B cell (primary cell): ENCODE measurements at regions not wholly inside any gene's neighbourhood (a gene's known extent, or its start where the extent isn't known, plus 50 kb on each side); places are given as distances from the start of the nearest gene placed in this dataset.
"Not testable (repeated sequence)": the region's sequence is repeated elsewhere in the genome, so short reads cannot be mapped to it uniquely, and the experiment has no call there.

Experiments used
- ATAC-seq: fragments of 200-7000 bp; cut with Tn5 transposase; one replicate; pipeline ENCODE4 v1.10.0; 2021; ENCODE audit warnings: low read depth, mild to moderate bottlenecking, moderate number of reproducible peaks, moderate library complexity
- CTCF ChIA-PET: fragments of 350-600 bp; sonication (Branson Sonifier 250); formaldehyde crosslinking; loops from one replicate; lab custom pipeline; 2021; ENCODE audit warnings: antibody characterized with exemption, inconsistent platforms; lab: Charles Lee
- POLR2A ChIA-PET: fragments of 350-600 bp; sonication (Branson Sonifier 250); formaldehyde crosslinking; loops from one replicate; lab custom pipeline; 2021; ENCODE audit warnings: antibody characterized with exemption; lab: Charles Lee
- DNase-seq: peaks from one replicate; pipeline ENCODE4 v3.0.0; 2013
- H2AFZ ChIP-seq: 2 replicates; pipeline ENCODE4 v1.6.1; 2012; ENCODE audit warnings: mild to moderate bottlenecking, low read depth, low read length; ENCODE audit not compliant: insufficient read depth, poor library complexity, severe bottlenecking
- H3K27ac ChIP-seq, 2 donors: 1 replicate in 1 of 2; 2 replicates in 1 of 2; pipeline ENCODE4 v1.5.1; 2012 to 2013; ENCODE audit warnings: low read length in 2 of 2, mild to moderate bottlenecking in 2 of 2, moderate library complexity in 1 of 2
- H3K27me3 ChIP-seq, 4 experiments: fragments of 200-600 bp in 1 of 4; sonication (generic) in 1 of 4; replicated peaks in 1 of 4; 1 replicate in 2 of 4; 2 replicates in 2 of 4; pipeline versions ENCODE4 v1.6.1 to v1.7.0; 2013 to 2016; ENCODE audit warnings: low read length in 3 of 4, mild to moderate bottlenecking in 2 of 4, mixed read lengths in 1 of 4, moderate library complexity in 1 of 4; ENCODE audit not compliant: insufficient read depth in 4 of 4, control insufficient read depth in 3 of 4; ENCODE audit errors: control extremely low read depth in 1 of 4
- H3K36me3 ChIP-seq, 2 experiments: replicated peaks in 1 of 2; 1 replicate in 1 of 2; 2 replicates in 1 of 2; pipeline versions ENCODE4 v1.6.1 to v1.7.1; 2013; ENCODE audit warnings: low read length in 1 of 2; ENCODE audit not compliant: insufficient read depth in 2 of 2, control insufficient read depth in 1 of 2; ENCODE audit errors: control extremely low read depth in 1 of 2, extremely low read depth in 1 of 2
- H3K4me1 ChIP-seq, 2 donors: fragments of 200-600 bp in 1 of 2; sonication (generic) in 1 of 2; 1 replicate in 1 of 2; 2 replicates in 1 of 2; pipeline versions ENCODE4 v1.5.1 to v1.6.1; 2013 to 2017; ENCODE audit warnings: low read length in 2 of 2; ENCODE audit not compliant: control insufficient read depth in 2 of 2, insufficient read depth in 2 of 2
- H3K4me2 ChIP-seq: replicated peaks from 2 replicates; pipeline ENCODE3; 2012; ENCODE audit warnings: mild to moderate bottlenecking, low read depth, low read length; ENCODE audit not compliant: poor library complexity, severe bottlenecking
- H3K4me3 ChIP-seq, 5 experiments: fragments of 200-600 bp in 1 of 5; sonication (generic) in 1 of 5; 1 replicate in 3 of 5; 2 replicates in 2 of 5; pipeline versions ENCODE4 v1.5.1 to v1.7.0; 2011 to 2016; ENCODE audit warnings: low read length in 4 of 5, mild to moderate bottlenecking in 4 of 5, low read depth in 2 of 5, control low read depth in 1 of 5, moderate library complexity in 1 of 5; ENCODE audit not compliant: insufficient read depth in 1 of 5; ENCODE audit errors: control extremely low read depth in 1 of 5, extremely low read depth in 1 of 5
- H3K79me2 ChIP-seq: fragments of 200-600 bp; sonication (generic); one replicate; pipeline ENCODE4 v1.6.0; 2016; ENCODE audit warnings: low read length; ENCODE audit not compliant: control insufficient read depth, insufficient read depth
- H3K9ac ChIP-seq: fragments of 200-600 bp; sonication (generic); 2 replicates; pipeline ENCODE4 v1.6.1; 2017; ENCODE audit warnings: mild to moderate bottlenecking, low read length, moderate library complexity
- H3K9me3 ChIP-seq, 3 donors: one replicate each; pipeline versions ENCODE4 v1.6.1 to v1.7.1; 2013; ENCODE audit warnings: low read length in 2 of 3; ENCODE audit not compliant: control insufficient read depth in 2 of 3, insufficient read depth in 1 of 3; ENCODE audit errors: control extremely low read depth in 1 of 3
- H4K20me1 ChIP-seq: 2 replicates; pipeline ENCODE4 v1.6.0; 2012; ENCODE audit warnings: mild to moderate bottlenecking, low read length; ENCODE audit not compliant: insufficient read depth, control insufficient read depth, poor library complexity, severe bottlenecking
- H3K27ac Mint-ChIP-seq: one replicate; pipeline ENCODE4 v1.8.0; 2021; ENCODE audit warnings: mixed read lengths
- H3K27me3 Mint-ChIP-seq: one replicate; pipeline ENCODE4 v1.8.0; 2021; ENCODE audit warnings: mixed read lengths
- H3K4me1 Mint-ChIP-seq: one replicate; pipeline ENCODE4 v1.8.0; 2021; ENCODE audit warnings: mixed read lengths
- H3K4me3 Mint-ChIP-seq: one replicate; pipeline ENCODE4 v1.8.0; 2021; ENCODE audit warnings: mixed read lengths
- H3K9me3 Mint-ChIP-seq: one replicate; pipeline ENCODE4 v1.8.0; 2022; ENCODE audit warnings: mixed read lengths; ENCODE audit not compliant: insufficient read depth
- EZH2 ChIP-seq: IDR thresholded peaks from 2 replicates; pipeline ENCODE4 v1.6.1; 2012; ENCODE audit warnings: borderline replicate concordance, low read depth, mild to moderate bottlenecking, moderate library complexity, low read length; ENCODE audit not compliant: insufficient read depth, poor library complexity, severe bottlenecking
- WGBS: methylation state at CpG from one replicate; pipeline ENCODE4 v1.1.5; 2013; ENCODE audit warnings: missing lambda C conversion rate; ENCODE audit not compliant: insufficient coverage; 5-methylcytosine and 5-hydroxymethylcytosine counted together
- intact Hi-C: fragments of 100-400 bp; cut with micrococcal nuclease; formaldehyde crosslinking; loops from one replicate; pipeline ENCODE4 v1.10.0; 2022
- TF ChIP-seq, protein P1 (sequence below): fragments of 200-600 bp; IDR thresholded peaks from one replicate; pipeline ENCODE4 v1.8.0; 2022; ENCODE audit warnings: antibody characterized with exemption, mild to moderate bottlenecking

DNA sequence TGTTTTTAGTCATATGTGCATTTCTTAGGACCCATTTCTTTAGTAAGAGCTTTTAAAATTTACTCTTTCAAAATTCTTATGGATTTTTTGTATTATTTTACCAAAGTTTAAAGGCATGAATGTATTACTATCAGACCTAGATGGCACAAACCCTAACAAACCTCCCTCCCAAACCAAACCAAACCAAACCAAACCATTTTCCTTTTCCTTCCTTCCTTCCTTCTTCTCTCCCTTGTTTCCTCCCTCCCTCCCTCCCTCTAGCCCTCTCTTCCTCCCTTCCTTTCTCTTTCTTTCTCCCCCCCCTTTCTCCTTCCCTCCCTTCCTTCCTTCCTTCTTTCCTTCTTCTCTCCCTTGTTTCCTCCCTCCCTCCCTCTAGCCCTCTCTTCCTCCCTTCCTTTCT lies 1001.8 kb upstream of the CITED2 start:
- no peaks in the 10 kb centered on the region for H3K27me3 Mint-ChIP-seq
- POLR2A ChIA-PET, result no interaction called here
- DNase-seq, result no peak
- H3K9me3 Mint-ChIP-seq, result no peaks in the 10 kb centered on the region
- Histone ChIP-seq H3K27me3 (no peaks in the 10 kb centered on the region), H3K4me3 (no peak overlapping the region), H3K4me2 (no peak overlapping the region), H3K79me2 (no peaks in the 10 kb centered on the region), H3K9me3 (no peaks in the 10 kb centered on the region), H3K36me3 (no peaks in the 10 kb centered on the region), H3K4me1 (no peaks in the 10 kb centered on the region), H3K9ac (no peak overlapping the region), H3K27ac (no peak overlapping the region), H2AFZ (no peak overlapping the region), H4K20me1 (no peaks in the 10 kb centered on the region)
- ATAC-seq, result no peak
- CTCF ChIA-PET, result no interaction called here
- no peak overlapping the region for H3K27ac Mint-ChIP-seq
- no peak overlapping the region for H3K4me3 Mint-ChIP-seq
- TF ChIP-seq, protein P1, sequence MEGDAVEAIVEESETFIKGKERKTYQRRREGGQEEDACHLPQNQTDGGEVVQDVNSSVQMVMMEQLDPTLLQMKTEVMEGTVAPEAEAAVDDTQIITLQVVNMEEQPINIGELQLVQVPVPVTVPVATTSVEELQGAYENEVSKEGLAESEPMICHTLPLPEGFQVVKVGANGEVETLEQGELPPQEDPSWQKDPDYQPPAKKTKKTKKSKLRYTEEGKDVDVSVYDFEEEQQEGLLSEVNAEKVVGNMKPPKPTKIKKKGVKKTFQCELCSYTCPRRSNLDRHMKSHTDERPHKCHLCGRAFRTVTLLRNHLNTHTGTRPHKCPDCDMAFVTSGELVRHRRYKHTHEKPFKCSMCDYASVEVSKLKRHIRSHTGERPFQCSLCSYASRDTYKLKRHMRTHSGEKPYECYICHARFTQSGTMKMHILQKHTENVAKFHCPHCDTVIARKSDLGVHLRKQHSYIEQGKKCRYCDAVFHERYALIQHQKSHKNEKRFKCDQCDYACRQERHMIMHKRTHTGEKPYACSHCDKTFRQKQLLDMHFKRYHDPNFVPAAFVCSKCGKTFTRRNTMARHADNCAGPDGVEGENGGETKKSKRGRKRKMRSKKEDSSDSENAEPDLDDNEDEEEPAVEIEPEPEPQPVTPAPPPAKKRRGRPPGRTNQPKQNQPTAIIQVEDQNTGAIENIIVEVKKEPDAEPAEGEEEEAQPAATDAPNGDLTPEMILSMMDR, result no peak
- TF ChIP-seq EZH2, result no peak
- H3K4me1 Mint-ChIP-seq, result no peaks in the 10 kb centered on the region
- intact Hi-C loops, result no loop called here

DNA sequence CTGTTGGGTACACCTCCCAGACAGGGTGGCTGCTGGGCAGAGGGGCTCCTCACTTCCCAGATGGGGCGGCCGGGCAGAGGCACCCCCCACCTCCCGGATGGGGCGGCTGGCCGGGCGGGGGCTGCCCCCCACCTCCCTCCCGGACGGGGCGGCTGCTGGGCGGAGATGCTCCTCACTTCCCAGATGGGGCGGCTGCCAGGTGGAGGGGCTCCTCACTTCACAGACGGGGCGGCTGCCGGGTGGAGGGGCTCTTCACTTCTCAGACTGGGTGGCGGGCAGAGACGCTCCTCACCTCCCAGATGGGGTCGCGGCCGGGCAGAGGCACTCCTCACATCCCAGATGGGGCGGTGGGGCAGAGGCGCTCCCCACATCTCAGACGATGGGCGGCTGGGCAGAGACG lies 999.3 kb upstream of the CITED2 start:
- CTCF ChIA-PET, H3K4me1 ChIP-seq, H3K36me3 ChIP-seq, H3K27me3 ChIP-seq, H3K9me3 ChIP-seq, H3K4me3 Mint-ChIP-seq, H2AFZ ChIP-seq, H3K27ac ChIP-seq, DNase-seq, H3K79me2 ChIP-seq, H3K4me2 ChIP-seq, H3K9ac ChIP-seq, H3K9me3 Mint-ChIP-seq, intact Hi-C loops, H4K20me1 ChIP-seq, ATAC-seq, H3K27me3 Mint-ChIP-seq, H3K4me3 ChIP-seq, H3K27ac Mint-ChIP-seq, POLR2A ChIA-PET, H3K4me1 Mint-ChIP-seq: not testable (repeated sequence)
- 96% methylated on average over 4 of the region's 24 CpGs for WGBS
